ENCODE measurements at regions not wholly inside any gene's neighbourhood (a gene's known extent, or its start where the extent isn't known, plus 50 kb on each side); places are given as distances from the start of the nearest gene placed in this dataset.

DNA sequence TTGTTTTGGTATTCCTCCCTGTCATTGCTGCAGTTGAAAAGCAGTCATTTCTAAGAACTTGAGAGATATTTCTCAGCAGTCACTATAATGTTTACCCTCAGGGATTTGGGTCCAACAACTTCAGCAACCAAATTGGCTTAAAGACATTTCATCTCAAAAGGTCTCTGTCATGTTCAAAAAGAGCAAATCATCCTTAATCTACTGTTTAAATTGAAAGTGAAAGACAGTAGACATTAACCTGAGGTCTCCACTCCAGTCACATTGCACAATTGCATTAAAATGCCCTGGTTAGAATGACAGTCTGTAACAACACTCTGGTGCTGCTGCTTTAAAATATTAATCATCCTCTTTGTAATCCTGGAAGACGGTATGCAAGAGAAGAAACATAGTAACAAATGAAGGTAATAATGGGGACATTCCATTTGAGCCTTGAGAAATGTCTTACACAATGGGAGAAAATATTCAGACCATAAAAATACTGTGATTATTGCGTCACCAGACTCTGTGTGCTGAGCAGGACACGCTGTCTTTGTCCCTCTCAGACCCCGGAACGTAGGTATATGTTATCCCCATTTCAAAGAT, 90.2 kb upstream of the UNC5C start:
- TF ChIP-seq, protein P1, sequence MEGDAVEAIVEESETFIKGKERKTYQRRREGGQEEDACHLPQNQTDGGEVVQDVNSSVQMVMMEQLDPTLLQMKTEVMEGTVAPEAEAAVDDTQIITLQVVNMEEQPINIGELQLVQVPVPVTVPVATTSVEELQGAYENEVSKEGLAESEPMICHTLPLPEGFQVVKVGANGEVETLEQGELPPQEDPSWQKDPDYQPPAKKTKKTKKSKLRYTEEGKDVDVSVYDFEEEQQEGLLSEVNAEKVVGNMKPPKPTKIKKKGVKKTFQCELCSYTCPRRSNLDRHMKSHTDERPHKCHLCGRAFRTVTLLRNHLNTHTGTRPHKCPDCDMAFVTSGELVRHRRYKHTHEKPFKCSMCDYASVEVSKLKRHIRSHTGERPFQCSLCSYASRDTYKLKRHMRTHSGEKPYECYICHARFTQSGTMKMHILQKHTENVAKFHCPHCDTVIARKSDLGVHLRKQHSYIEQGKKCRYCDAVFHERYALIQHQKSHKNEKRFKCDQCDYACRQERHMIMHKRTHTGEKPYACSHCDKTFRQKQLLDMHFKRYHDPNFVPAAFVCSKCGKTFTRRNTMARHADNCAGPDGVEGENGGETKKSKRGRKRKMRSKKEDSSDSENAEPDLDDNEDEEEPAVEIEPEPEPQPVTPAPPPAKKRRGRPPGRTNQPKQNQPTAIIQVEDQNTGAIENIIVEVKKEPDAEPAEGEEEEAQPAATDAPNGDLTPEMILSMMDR (conservative IDR thresholded peaks at IDR 0.05; ENCODE audit: low read depth, low read length) = no peak
- no peak for TF ChIP-seq EZH2 (IDR thresholded peaks at IDR 0.05; ENCODE audit: low read length, unreplicated experiment)
